GM10266 (cell line): ENCODE measurements at regions not wholly inside any gene's neighbourhood (a gene's known extent, or its start where the extent isn't known, plus 50 kb on each side); places are given as distances from the start of the nearest gene placed in this dataset.

ENCODE experiments used
- DNase-seq: peaks from one replicate; pipeline ENCODE4 v3.0.0; 2012; ENCODE audit errors: extremely low spot score
- TF ChIP-seq, protein P1 (sequence below): IDR thresholded peaks from 2 replicates; pipeline ENCODE4 v1.5.1; 2012; ENCODE audit warnings: mild to moderate bottlenecking, low read depth; ENCODE audit not compliant: control insufficient read depth, insufficient read depth; ENCODE audit errors: missing control alignments

DNA sequence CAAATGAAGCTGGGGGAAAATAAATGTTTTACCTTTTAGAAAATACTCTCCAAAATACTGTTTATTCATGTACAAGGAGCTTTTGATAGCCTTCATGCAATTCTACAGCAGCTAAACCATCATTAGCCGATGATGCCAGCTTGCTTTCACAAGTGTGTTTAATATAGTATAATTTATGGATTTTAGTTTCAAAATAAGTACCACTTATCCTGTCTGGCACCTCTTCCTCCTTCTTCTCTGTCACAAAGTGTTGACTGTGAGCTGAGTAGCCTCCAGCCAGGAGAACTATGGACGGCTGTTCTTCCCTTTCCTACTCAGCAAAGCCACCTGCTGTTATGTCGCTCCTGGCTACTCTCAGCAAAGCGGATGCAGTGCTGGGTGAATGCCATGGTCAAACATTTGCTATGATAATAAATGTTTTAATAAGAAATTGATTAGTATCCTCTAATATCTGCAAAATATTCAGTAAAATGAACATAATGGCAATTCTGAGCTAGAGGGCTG, 238.2 kb downstream of the LIG4 start:
- DNase-seq, result no peak

DNA sequence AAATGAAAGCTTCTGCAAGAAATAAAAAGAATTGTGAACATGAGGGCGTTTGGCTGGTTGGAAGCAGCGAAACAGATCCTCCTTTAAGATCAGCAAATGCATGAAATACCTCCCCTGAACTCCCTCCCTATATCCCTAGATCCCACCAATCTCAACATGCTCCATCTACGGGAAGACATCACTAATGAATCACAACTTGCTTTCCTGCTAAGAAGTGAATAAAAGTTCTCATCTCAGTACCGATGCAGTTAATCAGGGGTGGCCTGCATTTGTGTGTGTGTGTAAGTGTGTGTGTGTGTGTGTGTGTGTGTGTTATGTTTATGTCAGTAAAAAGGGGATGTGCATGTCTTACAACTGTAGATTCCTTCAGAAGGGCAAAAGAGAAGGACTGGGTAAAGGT, 238.7 kb downstream of the LIG4 start:
- DNase-seq, result no peak
- TF ChIP-seq, protein P1, sequence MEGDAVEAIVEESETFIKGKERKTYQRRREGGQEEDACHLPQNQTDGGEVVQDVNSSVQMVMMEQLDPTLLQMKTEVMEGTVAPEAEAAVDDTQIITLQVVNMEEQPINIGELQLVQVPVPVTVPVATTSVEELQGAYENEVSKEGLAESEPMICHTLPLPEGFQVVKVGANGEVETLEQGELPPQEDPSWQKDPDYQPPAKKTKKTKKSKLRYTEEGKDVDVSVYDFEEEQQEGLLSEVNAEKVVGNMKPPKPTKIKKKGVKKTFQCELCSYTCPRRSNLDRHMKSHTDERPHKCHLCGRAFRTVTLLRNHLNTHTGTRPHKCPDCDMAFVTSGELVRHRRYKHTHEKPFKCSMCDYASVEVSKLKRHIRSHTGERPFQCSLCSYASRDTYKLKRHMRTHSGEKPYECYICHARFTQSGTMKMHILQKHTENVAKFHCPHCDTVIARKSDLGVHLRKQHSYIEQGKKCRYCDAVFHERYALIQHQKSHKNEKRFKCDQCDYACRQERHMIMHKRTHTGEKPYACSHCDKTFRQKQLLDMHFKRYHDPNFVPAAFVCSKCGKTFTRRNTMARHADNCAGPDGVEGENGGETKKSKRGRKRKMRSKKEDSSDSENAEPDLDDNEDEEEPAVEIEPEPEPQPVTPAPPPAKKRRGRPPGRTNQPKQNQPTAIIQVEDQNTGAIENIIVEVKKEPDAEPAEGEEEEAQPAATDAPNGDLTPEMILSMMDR, result no peak

More for the DNA sequence above, 238.2 kb downstream of the LIG4 start:
- TF ChIP-seq, protein P1, result no peak

DNA sequence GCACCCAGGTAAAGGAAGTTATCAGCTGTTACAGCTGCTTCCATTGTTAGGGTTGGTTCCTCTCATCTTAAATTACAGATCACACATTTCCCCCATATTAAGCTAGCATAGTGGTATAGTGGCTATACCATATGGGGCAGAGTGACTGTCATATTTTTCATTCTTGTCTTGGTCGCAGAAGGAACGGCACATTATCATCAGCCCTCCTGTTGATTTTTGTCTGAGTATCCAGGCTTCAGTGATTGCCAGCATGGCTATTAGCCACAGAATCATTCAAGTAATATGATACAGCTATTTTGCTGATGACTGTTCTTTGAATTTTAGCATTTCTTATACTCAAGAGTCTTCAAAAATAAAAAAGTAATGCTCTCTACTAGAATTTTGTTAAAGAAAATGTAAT, 240.9 kb downstream of the LIG4 start:
- DNase-seq, result no peak
- TF ChIP-seq, protein P1, result no peak

DNA sequence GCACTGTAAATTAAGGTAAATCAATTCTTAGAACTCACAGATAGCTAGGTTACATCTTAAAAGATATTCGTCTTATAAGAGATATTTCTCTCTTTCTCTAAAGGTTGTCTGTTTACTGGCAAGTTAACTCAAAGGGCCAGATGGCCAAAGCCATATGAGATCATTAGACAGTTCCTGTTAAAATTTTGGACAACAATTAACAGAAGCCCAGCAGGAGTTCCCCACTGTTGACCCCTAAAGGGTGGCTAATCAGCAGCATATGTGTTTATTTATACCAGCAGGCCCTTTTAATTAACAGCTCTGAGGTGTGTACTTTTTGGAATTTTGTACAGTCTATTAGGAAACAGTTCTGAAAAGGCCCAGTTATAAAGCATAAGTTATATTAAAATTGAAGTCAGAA, 245.8 kb downstream of the LIG4 start:
- DNase-seq, result no peak
- TF ChIP-seq, protein P1, result no peak

DNA sequence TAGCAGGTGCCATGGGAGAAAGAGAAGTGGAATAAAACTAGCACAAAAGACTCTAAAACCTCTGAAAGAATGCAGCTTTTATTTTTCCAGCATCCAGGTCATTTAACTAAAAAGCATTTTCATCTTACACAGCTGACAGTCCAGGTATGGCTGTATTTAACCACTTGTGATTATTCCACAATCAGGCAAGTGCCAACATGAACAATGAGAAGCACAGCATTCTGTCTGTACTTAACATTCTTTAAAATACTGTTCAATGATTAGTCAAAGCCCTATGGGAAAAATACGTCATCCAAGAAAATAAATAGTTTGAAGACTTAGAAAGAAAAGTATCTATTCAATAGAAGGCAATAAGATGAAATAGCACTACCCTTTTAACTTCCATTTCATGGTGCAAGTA, 246.9 kb downstream of the LIG4 start:
- TF ChIP-seq, protein P1, result no peak
- DNase-seq, result no peak

DNA sequence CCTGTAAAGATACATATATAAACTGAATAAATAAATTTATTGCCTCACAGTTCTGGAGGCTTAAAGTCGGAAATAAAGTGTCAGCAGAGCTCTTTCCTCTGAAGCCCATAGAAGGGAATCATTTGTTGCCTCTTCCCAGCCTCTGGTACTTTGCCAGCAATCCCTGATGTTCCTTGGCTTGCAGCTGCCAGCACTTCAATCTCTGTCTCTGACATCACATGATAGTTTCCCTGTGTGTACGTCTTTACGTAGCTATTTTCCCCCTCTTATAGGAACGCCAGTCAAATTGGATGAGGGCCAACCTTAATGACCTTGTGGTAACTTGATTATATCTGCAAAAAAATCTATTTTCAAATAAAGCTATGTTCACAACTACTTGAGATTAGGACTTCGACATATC, 250.9 kb downstream of the LIG4 start:
- TF ChIP-seq, protein P1, result no peak
- no peak for DNase-seq

DNA sequence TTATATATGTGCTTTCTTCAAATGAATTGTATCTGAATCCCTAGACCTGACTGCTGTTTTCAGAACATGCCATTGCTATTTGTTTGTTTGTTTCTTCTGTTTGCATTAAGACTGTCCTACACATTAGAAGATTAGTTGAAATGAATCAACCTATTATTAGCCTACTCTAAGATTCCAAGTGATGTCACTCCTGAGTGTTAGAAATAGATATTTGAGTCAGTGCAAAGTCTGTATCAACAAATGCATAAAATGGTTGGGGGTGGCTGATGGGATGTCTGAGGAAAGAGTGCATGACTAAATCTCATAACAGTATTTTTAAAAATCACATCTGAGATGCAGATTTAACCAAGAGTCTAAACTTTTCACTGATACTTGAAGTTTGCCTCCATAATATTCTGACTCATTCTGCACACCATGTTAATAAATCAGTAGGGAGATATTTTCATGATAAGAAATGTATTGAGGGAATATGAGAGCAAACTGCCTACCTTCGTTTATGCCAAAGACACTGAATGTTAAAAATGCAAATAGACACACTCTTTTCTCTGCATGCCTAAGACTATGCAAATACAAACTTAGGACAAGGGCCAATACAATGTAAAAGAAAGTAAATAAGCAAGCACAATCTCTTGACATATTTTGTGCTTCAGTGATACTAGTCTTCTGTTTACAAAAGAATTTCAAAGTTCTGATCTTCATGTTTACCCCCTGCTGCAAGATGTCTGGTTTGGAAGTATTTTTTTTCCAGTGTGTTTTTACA, 253.3 kb downstream of the LIG4 start:
- TF ChIP-seq, protein P1, result no peak

More for the DNA sequence above, 253.3 kb downstream of the LIG4 start:
- DNase-seq, result no peak
